Fibroblast of skin of back (primary cell): ENCODE measurements at regions not wholly inside any gene's neighbourhood (a gene's known extent, or its start where the extent isn't known, plus 50 kb on each side); places are given as distances from the start of the nearest gene placed in this dataset.

Experiments
- DNase-seq: peaks from one replicate; pipeline ENCODE4 v3.0.0-alpha.2; 2013

GRCh38 chr3:14288833-14289451 lies 110.3 kb downstream of the LSM3 start:
- no peak for DNase-seq

GRCh38 chr3:14289590-14290461 lies 111.2 kb downstream of the LSM3 start:
- DNase-seq: peak; percentile 88

- peak; percentile 20 for DNase-seq
These were observed 111.6 kb upstream of the SLC6A6 start for GRCh38 chr3:14290631-14291385.

- DNase-seq: no peak
These were observed 107.4 kb upstream of the SLC6A6 start for GRCh38 chr3:14295037-14295436.

- no peak for DNase-seq
These were observed 106.6 kb upstream of the SLC6A6 start for GRCh38 chr3:14295801-14296200.

- no peak for DNase-seq
These were observed 105.1 kb upstream of the SLC6A6 start for GRCh38 chr3:14297305-14297704.

GRCh38 chr3:14297784-14298236 lies 104.6 kb upstream of the SLC6A6 start:
- DNase-seq: peak; percentile 34

- DNase-seq: no peak
These were observed 104.0 kb upstream of the SLC6A6 start for GRCh38 chr3:14298442-14298841.

GRCh38 chr3:14298991-14299555 lies 103.3 kb upstream of the SLC6A6 start:
- no peak for DNase-seq

GRCh38 chr3:14299767-14300166 lies 102.6 kb upstream of the SLC6A6 start:
- no peak for DNase-seq

- no peak for DNase-seq
These were observed 101.5 kb upstream of the SLC6A6 start for GRCh38 chr3:14300721-14301399.

GRCh38 chr3:14301558-14301957 lies 100.8 kb upstream of the SLC6A6 start:
- DNase-seq: no peak

GRCh38 chr3:14303336-14304100 lies 98.9 kb upstream of the SLC6A6 start:
- DNase-seq: peak; percentile 57

GRCh38 chr3:14304101-14305045 lies 98.0 kb upstream of the SLC6A6 start:
- no peak for DNase-seq

- no peak for DNase-seq
These were observed 97.1 kb upstream of the SLC6A6 start for GRCh38 chr3:14305324-14305723.

- no peak for DNase-seq
These were observed 96.3 kb upstream of the SLC6A6 start for GRCh38 chr3:14306142-14306541.

GRCh38 chr3:14307656-14308302 lies 94.6 kb upstream of the SLC6A6 start:
- DNase-seq: no peak

- DNase-seq: no peak
These were observed 90.7 kb upstream of the SLC6A6 start for GRCh38 chr3:14311729-14312128.

GRCh38 chr3:14312375-14312774 lies 90.0 kb upstream of the SLC6A6 start:
- DNase-seq: no peak

- DNase-seq: no peak
These were observed 85.3 kb upstream of the SLC6A6 start for GRCh38 chr3:14317057-14317553.
